Loucy (cell line): ENCODE measurements at regions not wholly inside any gene's neighbourhood (a gene's known extent, or its start where the extent isn't known, plus 50 kb on each side); places are given as distances from the start of the nearest gene placed in this dataset.

Experiments
- H2AFZ ChIP-seq: fragments of 200-600 bp; sonication (generic); 2 replicates; pipeline ENCODE4 v1.6.0; 2016; ENCODE audit warnings: antibody characterized with exemption, mild to moderate bottlenecking, low read length, moderate library complexity
- H3F3A ChIP-seq: fragments of 200-600 bp; 2 replicates; pipeline ENCODE4 v1.6.0; 2016; ENCODE audit warnings: antibody characterized with exemption, low read depth, mild to moderate bottlenecking
- H3K27me3 ChIP-seq: fragments of 200-600 bp; sonication (generic); 2 replicates; pipeline ENCODE4 v1.6.1; 2014; ENCODE audit warnings: low read length, mild to moderate bottlenecking; ENCODE audit not compliant: insufficient read depth, poor library complexity, severe bottlenecking
- H3K36me3 ChIP-seq: fragments of 200-600 bp; sonication (generic); 2 replicates; pipeline ENCODE4 v1.6.1; 2016; ENCODE audit warnings: low read length; ENCODE audit not compliant: insufficient read depth
- H3K4me1 ChIP-seq: fragments of 200-600 bp; sonication (generic); 2 replicates; pipeline ENCODE4 v1.5.1; 2014; ENCODE audit warnings: low read length, mild to moderate bottlenecking; ENCODE audit not compliant: insufficient read depth, poor library complexity, severe bottlenecking
- H3K4me2 ChIP-seq: fragments of 200-600 bp; sonication (generic); 2 replicates; pipeline ENCODE4 v1.6.0; 2014; ENCODE audit warnings: antibody characterized with exemption, low read length, low read depth, mild to moderate bottlenecking; ENCODE audit not compliant: poor library complexity, severe bottlenecking
- H3K4me3 ChIP-seq: fragments of 200-600 bp; sonication (generic); 2 replicates; pipeline ENCODE4 v1.5.1; 2014; ENCODE audit warnings: low read length, mild to moderate bottlenecking, mixed read lengths; ENCODE audit not compliant: poor library complexity, severe bottlenecking
- H3K79me2 ChIP-seq: fragments of 200-600 bp; sonication (generic); 2 replicates; pipeline ENCODE4 v1.6.1; 2014; ENCODE audit warnings: low read length; ENCODE audit not compliant: insufficient read depth
- H3K9ac ChIP-seq: fragments of 200-600 bp; sonication (generic); 2 replicates; pipeline ENCODE4 v1.6.0; 2014; ENCODE audit warnings: mild to moderate bottlenecking, low read depth, low read length, moderate library complexity; ENCODE audit not compliant: poor library complexity, severe bottlenecking
- H3K9me2 ChIP-seq: fragments of 200-600 bp; sonication (generic); replicated peaks from 2 replicates; pipeline ENCODE4 v1.6.1; 2016; ENCODE audit warnings: low read depth, low read length, mixed read lengths
- H3K9me3 ChIP-seq: fragments of 200-600 bp; sonication (generic); 2 replicates; pipeline ENCODE4 v1.6.1; 2014; ENCODE audit warnings: mild to moderate bottlenecking, antibody characterized with exemption, low read length, low read depth; ENCODE audit not compliant: insufficient read depth
- H4K20me1 ChIP-seq: fragments of 200-600 bp; sonication (generic); 2 replicates; pipeline ENCODE4 v1.6.0; 2014; ENCODE audit warnings: antibody characterized with exemption, low read length, mild to moderate bottlenecking; ENCODE audit not compliant: insufficient read depth, poor library complexity, severe bottlenecking
- EZH2phosphoT487 ChIP-seq: fragments of 200-600 bp; IDR thresholded peaks from 2 replicates; pipeline ENCODE4 v1.6.1; 2018; ENCODE audit warnings: antibody characterized with exemption, mild to moderate bottlenecking, moderate library complexity, borderline replicate concordance
- TF ChIP-seq, protein P1 (sequence below): fragments of 200-600 bp; sonication (generic); conservative IDR thresholded peaks from 2 replicates; pipeline ENCODE4 v1.5.1; 2014; ENCODE audit warnings: mild to moderate bottlenecking, antibody characterized with exemption, low read length

DNA sequence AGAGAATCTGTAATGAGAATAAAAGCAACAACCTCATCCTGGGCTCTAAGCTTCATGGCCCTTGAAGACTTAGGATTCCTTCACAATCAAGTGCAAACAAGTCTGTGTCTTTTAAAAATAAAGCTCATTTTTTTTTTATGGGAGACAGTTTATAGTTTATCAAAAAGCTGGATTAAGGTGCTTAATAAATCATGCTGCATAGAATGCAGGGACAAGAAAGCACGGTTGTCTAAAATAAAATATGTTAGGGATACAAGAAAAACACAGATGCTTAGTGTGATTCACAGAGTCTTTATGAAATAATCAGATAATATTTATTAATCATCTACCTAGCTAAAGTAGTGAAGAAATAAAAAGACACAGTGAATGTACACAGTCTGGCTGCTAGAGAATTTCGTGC lies 2045.9 kb upstream of the WWC1 start:
- Histone ChIP-seq H3K9ac (no peak overlapping the region), H3K27me3 (no peaks in the 10 kb centered on the region), H3K4me3 (no peak overlapping the region), H4K20me1 (no peaks in the 10 kb centered on the region), H3F3A (no peaks in the 10 kb centered on the region), H3K9me3 (no peaks in the 10 kb centered on the region), H3K4me1 (no peaks in the 10 kb centered on the region), H2AFZ (no peak overlapping the region), H3K4me2 (no peak overlapping the region), H3K9me2 (no peaks in the 10 kb centered on the region), H3K36me3 (no peaks in the 10 kb centered on the region), H3K79me2 (no peaks in the 10 kb centered on the region)
- TF ChIP-seq, protein P1, sequence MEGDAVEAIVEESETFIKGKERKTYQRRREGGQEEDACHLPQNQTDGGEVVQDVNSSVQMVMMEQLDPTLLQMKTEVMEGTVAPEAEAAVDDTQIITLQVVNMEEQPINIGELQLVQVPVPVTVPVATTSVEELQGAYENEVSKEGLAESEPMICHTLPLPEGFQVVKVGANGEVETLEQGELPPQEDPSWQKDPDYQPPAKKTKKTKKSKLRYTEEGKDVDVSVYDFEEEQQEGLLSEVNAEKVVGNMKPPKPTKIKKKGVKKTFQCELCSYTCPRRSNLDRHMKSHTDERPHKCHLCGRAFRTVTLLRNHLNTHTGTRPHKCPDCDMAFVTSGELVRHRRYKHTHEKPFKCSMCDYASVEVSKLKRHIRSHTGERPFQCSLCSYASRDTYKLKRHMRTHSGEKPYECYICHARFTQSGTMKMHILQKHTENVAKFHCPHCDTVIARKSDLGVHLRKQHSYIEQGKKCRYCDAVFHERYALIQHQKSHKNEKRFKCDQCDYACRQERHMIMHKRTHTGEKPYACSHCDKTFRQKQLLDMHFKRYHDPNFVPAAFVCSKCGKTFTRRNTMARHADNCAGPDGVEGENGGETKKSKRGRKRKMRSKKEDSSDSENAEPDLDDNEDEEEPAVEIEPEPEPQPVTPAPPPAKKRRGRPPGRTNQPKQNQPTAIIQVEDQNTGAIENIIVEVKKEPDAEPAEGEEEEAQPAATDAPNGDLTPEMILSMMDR = no peak
- TF ChIP-seq EZH2phosphoT487 = no peak

DNA sequence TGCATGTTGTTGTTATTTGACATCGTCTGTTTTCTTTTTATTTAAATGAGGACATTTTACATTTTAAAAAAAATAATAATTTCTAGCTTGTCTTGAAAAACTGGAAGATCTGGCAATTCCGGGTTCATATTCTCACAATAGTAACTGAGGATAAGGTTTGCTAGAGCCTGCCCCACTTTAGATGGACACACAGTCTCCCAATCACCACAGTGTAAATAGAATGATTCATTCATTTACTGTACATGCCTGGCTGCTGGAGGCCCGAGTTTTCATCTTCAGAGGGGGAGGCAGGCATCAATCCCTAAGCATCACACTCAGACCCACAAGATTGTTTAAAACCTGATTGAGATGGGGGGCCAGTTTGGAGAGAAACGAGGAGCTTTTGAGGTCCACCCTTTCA lies 2039.7 kb upstream of the WWC1 start:
- H4K20me1 ChIP-seq = no peaks in the 10 kb centered on the region
- H3K9me3 ChIP-seq = no peaks in the 10 kb centered on the region
- no peak for TF ChIP-seq EZH2phosphoT487
- TF ChIP-seq, protein P1 = no peak
- H3K79me2 ChIP-seq = no peaks in the 10 kb centered on the region
- no peak overlapping the region for H3K9ac ChIP-seq
- H3K9me2 ChIP-seq = no peaks in the 10 kb centered on the region
- no peak overlapping the region for H2AFZ ChIP-seq
- H3K4me1 ChIP-seq = no peaks in the 10 kb centered on the region
- no peak overlapping the region for H3K4me2 ChIP-seq
- H3K36me3 ChIP-seq = no peaks in the 10 kb centered on the region
- no peaks in the 10 kb centered on the region for H3K27me3 ChIP-seq
- no peak overlapping the region for H3K4me3 ChIP-seq
- H3F3A ChIP-seq = no peaks in the 10 kb centered on the region

GRCh38 chr5:166257661-166258060 lies 2033.8 kb upstream of the WWC1 start:
- Histone ChIP-seq H3K9me3 (no peaks in the 10 kb centered on the region), H3K4me1 (peaks cover 18% of the 10 kb centered on the region), H3K9me2 (no peaks in the 10 kb centered on the region), H3K4me3 (peak overlapping the region; percentile 27), H2AFZ (no peak overlapping the region), H3K79me2 (no peaks in the 10 kb centered on the region), H3F3A (0 out of 2 replicates have a peak, but pooled peaks cover 3% of the 10 kb centered on the region), H4K20me1 (no peaks in the 10 kb centered on the region), H3K27me3 (no peaks in the 10 kb centered on the region), H3K36me3 (no peaks in the 10 kb centered on the region), H3K9ac (peak overlapping the region; percentile 56), H3K4me2 (peak overlapping the region; percentile 62)
- TF ChIP-seq EZH2phosphoT487 = no peak
- TF ChIP-seq, protein P1 = no peak
